ENCODE measurements at regions not wholly inside any gene's neighbourhood (a gene's known extent, or its start where the extent isn't known, plus 50 kb on each side); places are given as distances from the start of the nearest gene placed in this dataset.

DNA sequence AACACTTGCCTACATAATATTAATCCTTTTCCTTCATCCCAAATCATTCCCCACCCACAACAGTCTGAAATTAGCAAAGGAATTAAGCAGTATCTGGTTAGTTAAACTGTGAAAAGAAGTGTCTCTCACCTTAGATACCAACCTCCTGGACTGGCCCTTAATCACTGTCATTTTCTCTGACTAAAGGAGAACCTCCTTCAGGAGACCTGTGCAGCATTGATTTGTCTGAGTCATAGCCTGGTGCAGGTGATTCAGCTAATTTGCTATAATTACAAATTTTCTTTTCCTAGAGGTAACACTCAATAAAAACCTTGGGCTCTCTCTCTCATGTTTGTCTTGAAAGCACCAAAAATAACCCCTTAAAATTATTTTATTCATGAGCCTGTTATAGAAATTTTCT, 279.8 kb upstream of the SEMA6D start:
- TF ChIP-seq, protein P1, sequence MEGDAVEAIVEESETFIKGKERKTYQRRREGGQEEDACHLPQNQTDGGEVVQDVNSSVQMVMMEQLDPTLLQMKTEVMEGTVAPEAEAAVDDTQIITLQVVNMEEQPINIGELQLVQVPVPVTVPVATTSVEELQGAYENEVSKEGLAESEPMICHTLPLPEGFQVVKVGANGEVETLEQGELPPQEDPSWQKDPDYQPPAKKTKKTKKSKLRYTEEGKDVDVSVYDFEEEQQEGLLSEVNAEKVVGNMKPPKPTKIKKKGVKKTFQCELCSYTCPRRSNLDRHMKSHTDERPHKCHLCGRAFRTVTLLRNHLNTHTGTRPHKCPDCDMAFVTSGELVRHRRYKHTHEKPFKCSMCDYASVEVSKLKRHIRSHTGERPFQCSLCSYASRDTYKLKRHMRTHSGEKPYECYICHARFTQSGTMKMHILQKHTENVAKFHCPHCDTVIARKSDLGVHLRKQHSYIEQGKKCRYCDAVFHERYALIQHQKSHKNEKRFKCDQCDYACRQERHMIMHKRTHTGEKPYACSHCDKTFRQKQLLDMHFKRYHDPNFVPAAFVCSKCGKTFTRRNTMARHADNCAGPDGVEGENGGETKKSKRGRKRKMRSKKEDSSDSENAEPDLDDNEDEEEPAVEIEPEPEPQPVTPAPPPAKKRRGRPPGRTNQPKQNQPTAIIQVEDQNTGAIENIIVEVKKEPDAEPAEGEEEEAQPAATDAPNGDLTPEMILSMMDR (IDR thresholded peaks at IDR 0.05), result no peak
- no peak for TF ChIP-seq POLR2A (IDR thresholded peaks at IDR 0.05)

Measured in lower leg skin (tissue), 3 donors.